ENCODE measurements at regions not wholly inside any gene's neighbourhood (a gene's known extent, or its start where the extent isn't known, plus 50 kb on each side); places are given as distances from the start of the nearest gene placed in this dataset.

DNA sequence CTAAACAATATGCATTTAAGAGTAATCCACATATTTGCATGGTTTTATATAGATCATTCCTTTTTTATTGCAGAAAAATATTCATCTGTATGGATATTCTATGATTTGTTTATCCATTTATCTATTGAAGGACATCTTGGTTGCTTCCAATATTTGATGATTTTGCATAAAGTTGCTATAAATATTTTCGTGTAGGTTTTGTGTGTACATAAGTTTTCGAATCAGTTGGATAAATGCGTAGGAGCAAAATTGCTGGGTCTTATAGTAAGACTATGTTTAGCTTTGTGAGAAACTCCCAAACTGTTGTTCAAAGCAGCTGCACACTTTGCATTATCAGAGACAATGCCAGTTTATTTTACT lies 971.2 kb downstream of the DIPK2A start:
- TF ChIP-seq, protein P1, sequence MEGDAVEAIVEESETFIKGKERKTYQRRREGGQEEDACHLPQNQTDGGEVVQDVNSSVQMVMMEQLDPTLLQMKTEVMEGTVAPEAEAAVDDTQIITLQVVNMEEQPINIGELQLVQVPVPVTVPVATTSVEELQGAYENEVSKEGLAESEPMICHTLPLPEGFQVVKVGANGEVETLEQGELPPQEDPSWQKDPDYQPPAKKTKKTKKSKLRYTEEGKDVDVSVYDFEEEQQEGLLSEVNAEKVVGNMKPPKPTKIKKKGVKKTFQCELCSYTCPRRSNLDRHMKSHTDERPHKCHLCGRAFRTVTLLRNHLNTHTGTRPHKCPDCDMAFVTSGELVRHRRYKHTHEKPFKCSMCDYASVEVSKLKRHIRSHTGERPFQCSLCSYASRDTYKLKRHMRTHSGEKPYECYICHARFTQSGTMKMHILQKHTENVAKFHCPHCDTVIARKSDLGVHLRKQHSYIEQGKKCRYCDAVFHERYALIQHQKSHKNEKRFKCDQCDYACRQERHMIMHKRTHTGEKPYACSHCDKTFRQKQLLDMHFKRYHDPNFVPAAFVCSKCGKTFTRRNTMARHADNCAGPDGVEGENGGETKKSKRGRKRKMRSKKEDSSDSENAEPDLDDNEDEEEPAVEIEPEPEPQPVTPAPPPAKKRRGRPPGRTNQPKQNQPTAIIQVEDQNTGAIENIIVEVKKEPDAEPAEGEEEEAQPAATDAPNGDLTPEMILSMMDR (conservative IDR thresholded peaks at IDR 0.05) = no peak

DNA sequence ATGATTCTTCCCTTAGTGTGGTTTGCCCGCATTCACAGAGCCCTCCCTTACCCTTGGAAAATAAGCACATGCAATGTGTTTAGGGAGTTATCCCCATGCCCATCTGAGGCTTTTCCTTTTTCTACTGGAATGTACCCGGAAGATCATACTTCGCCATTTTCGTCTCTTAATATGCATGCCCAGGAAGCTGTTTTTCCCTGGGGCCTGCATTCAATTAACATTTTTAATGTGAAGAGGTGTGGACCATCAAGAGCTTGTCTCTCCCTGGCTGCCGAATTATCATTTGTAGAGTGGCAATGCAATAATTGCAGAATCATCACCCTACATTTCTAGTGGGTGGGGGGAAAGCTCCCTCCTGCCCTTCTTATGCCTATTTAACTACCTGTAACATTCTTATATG lies 976.3 kb downstream of the DIPK2A start:
- TF ChIP-seq, protein P1 (conservative IDR thresholded peaks at IDR 0.05) = no peak
- no peaks in the 10 kb centered on the region for H3K36me3 Mint-ChIP-seq (ENCODE audit: low read depth)
- peaks cover 21% of the 10 kb centered on the region for H3K9me3 ChIP-seq (ENCODE audit: control insufficient read depth, low read length)
- H3K27me3 Mint-ChIP-seq (ENCODE audit: insufficient read depth) = no peaks in the 10 kb centered on the region
- WGBS, 2 experiments (ENCODE audit: insufficient coverage in 1 of 2, insufficient read length in 1 of 2) = 90 to 94% methylated on average over 2 to 4 of the region's 5 CpGs
- H3K27ac Mint-ChIP-seq = no peak overlapping the region
- H3K36me3 ChIP-seq (ENCODE audit: control insufficient read depth, insufficient read depth, low read length) = no peaks in the 10 kb centered on the region
- H3K27ac ChIP-seq (ENCODE audit: low read depth, low read length) = no peak overlapping the region
- H3K4me1 ChIP-seq (ENCODE audit: control insufficient read depth, insufficient read depth, low read length) = no peaks in the 10 kb centered on the region
- H3K4me1 Mint-ChIP-seq = no peaks in the 10 kb centered on the region
- H3K9me3 Mint-ChIP-seq = peaks cover 16% of the 10 kb centered on the region
- no peak overlapping the region for H3K4me3 ChIP-seq (ENCODE audit: low read length)
- DNase-seq = no peak
- no peak overlapping the region for H3K9ac ChIP-seq (ENCODE audit: extremely low read depth, low read length, poor library complexity, severe bottlenecking)
- no peaks in the 10 kb centered on the region for H3K27me3 ChIP-seq (ENCODE audit: control insufficient read depth, insufficient read depth, low read length, poor library complexity, severe bottlenecking)
- no peak overlapping the region for H3K4me3 Mint-ChIP-seq

More for the DNA sequence above, 971.2 kb downstream of the DIPK2A start:
- Histone ChIP-seq H3K27ac (ENCODE audit: low read depth, low read length) (no peak overlapping the region), H3K9me3 (ENCODE audit: control insufficient read depth, low read length) (peaks cover 8% of the 10 kb centered on the region), H3K36me3 (ENCODE audit: control insufficient read depth, insufficient read depth, low read length) (no peaks in the 10 kb centered on the region), H3K9ac (ENCODE audit: extremely low read depth, low read length, poor library complexity, severe bottlenecking) (no peak overlapping the region), H3K4me3 (ENCODE audit: low read length) (no peak overlapping the region), H3K4me1 (ENCODE audit: control insufficient read depth, insufficient read depth, low read length) (no peaks in the 10 kb centered on the region), H3K27me3 (ENCODE audit: control insufficient read depth, insufficient read depth, low read length, poor library complexity, severe bottlenecking) (no peaks in the 10 kb centered on the region)
- Mint-ChIP-seq H3K9me3 (peaks cover 5% of the 10 kb centered on the region), H3K27ac (no peak overlapping the region), H3K27me3 (ENCODE audit: insufficient read depth) (no peaks in the 10 kb centered on the region), H3K4me1 (peaks cover 2% of the 10 kb centered on the region), H3K4me3 (no peak overlapping the region), H3K36me3 (ENCODE audit: low read depth) (no peaks in the 10 kb centered on the region)
- WGBS, 2 experiments (ENCODE audit: insufficient coverage in 1 of 2, insufficient read length in 1 of 2) = 96 to 100% methylated on average over 2 to 3 of the region's 3 CpGs
- DNase-seq = no peak

DNA sequence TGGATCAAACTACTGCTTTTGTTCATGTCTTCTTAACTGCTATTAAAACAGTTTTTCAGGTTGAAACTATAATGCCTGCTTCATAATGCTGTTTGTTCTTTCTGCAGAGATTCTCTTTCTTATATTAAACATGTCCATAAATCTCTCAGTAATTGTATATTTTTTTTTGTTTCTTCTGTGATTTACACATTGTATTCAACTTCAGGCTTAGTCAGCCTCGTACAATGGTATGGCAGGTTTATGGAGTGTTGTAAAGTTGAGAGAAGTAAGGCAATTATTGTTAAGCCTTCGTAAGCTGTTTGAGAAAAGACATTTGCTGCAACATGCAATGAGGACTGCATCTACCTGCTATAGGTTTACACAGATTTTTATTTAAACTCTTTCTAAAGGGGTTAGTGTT lies 977.1 kb downstream of the DIPK2A start:
- Histone ChIP-seq H3K9me3 (ENCODE audit: control insufficient read depth, low read length) (peaks cover 21% of the 10 kb centered on the region), H3K36me3 (ENCODE audit: control insufficient read depth, insufficient read depth, low read length) (no peaks in the 10 kb centered on the region), H3K27me3 (ENCODE audit: control insufficient read depth, insufficient read depth, low read length, poor library complexity, severe bottlenecking) (no peaks in the 10 kb centered on the region), H3K4me1 (ENCODE audit: control insufficient read depth, insufficient read depth, low read length) (no peaks in the 10 kb centered on the region), H3K9ac (ENCODE audit: extremely low read depth, low read length, poor library complexity, severe bottlenecking) (no peak overlapping the region), H3K4me3 (ENCODE audit: low read length) (no peak overlapping the region), H3K27ac (ENCODE audit: low read depth, low read length) (no peak overlapping the region)
- Mint-ChIP-seq H3K4me3 (no peak overlapping the region), H3K36me3 (ENCODE audit: low read depth) (no peaks in the 10 kb centered on the region), H3K27ac (no peak overlapping the region), H3K27me3 (ENCODE audit: insufficient read depth) (no peaks in the 10 kb centered on the region), H3K4me1 (no peaks in the 10 kb centered on the region), H3K9me3 (peaks cover 21% of the 10 kb centered on the region)
- TF ChIP-seq, protein P1 (conservative IDR thresholded peaks at IDR 0.05) = no peak
- no peak for DNase-seq
- WGBS, 2 experiments (ENCODE audit: insufficient coverage in 1 of 2, insufficient read length in 1 of 2) = 86 to 100% methylated on average over 1 to 2 of the region's 2 CpGs
